ENCODE measurements at regions not wholly inside any gene's neighbourhood (a gene's known extent, or its start where the extent isn't known, plus 50 kb on each side); places are given as distances from the start of the nearest gene placed in this dataset.

GRCh38 chr6:85004361-85004995 lies 240.1 kb upstream of the TBX18 start:
- DNase-seq (no peak), ATAC-seq (ENCODE audit: low read depth) (no peak)
- H3K9me3 ChIP-seq (ENCODE audit: control extremely low read depth in 1 of 3, control insufficient read depth in 2 of 3, insufficient read depth in 1 of 3, low read length in 2 of 3): no peaks in the 10 kb centered on the region
- no peaks in the 10 kb centered on the region for H3K4me1 ChIP-seq (ENCODE audit: control insufficient read depth in 2 of 2, insufficient read depth in 2 of 2, low read length in 2 of 2)
- H3K27me3 Mint-ChIP-seq: no peaks in the 10 kb centered on the region
- intact Hi-C loops (cut with micrococcal nuclease): no loop called here
- H3K36me3 ChIP-seq (replicated peaks in 1 of 2; ENCODE audit: control extremely low read depth in 1 of 2, control insufficient read depth in 1 of 2, extremely low read depth in 1 of 2, insufficient read depth in 2 of 2, low read length in 1 of 2): no peaks in the 10 kb centered on the region
- no peak overlapping the region for H3K27ac Mint-ChIP-seq
- H3K9ac ChIP-seq (ENCODE audit: low read length): no peak overlapping the region
- ChIA-PET CTCF (no interaction called here), POLR2A (no interaction called here)
- 50% methylated on average over 1 of the region's 2 CpGs for WGBS (ENCODE audit: insufficient coverage)
- no peaks in the 10 kb centered on the region for H3K79me2 ChIP-seq (ENCODE audit: control insufficient read depth, insufficient read depth, low read length)
- no peak overlapping the region for H3K4me3 Mint-ChIP-seq
- no peaks in the 10 kb centered on the region for H3K27me3 ChIP-seq (replicated peaks in 1 of 4; ENCODE audit: control extremely low read depth in 1 of 4, control insufficient read depth in 3 of 4, insufficient read depth in 4 of 4, low read length in 3 of 4)
- peaks cover 3% of the 10 kb centered on the region for H3K9me3 Mint-ChIP-seq (ENCODE audit: insufficient read depth)
- H3K4me3 ChIP-seq (ENCODE audit: control extremely low read depth in 1 of 5, extremely low read depth in 1 of 5, insufficient read depth in 1 of 5, low read depth in 2 of 5, low read length in 4 of 5): no peak overlapping the region
- no peaks in the 10 kb centered on the region for H3K4me1 Mint-ChIP-seq
- H2AFZ ChIP-seq (ENCODE audit: insufficient read depth, low read depth, low read length, poor library complexity, severe bottlenecking): no peak overlapping the region
- no peak overlapping the region for H3K4me2 ChIP-seq (replicated peaks; ENCODE audit: low read depth, low read length, poor library complexity, severe bottlenecking)
- TF ChIP-seq EZH2 (IDR thresholded peaks at IDR 0.05; ENCODE audit: borderline replicate concordance, insufficient read depth, low read depth, low read length, poor library complexity, severe bottlenecking): no peak
- no peak for TF ChIP-seq CTCF (IDR thresholded peaks at IDR 0.05)
- no peaks in the 10 kb centered on the region for H4K20me1 ChIP-seq (ENCODE audit: control insufficient read depth, insufficient read depth, low read length, poor library complexity, severe bottlenecking)
- H3K27ac ChIP-seq (ENCODE audit: low read length in 2 of 2): no peak overlapping the region

- Histone ChIP-seq H3K27me3 (replicated peaks in 1 of 4; ENCODE audit: control extremely low read depth in 1 of 4, control insufficient read depth in 3 of 4, insufficient read depth in 4 of 4, low read length in 3 of 4) (no peaks in the 10 kb centered on the region), H3K36me3 (replicated peaks in 1 of 2; ENCODE audit: control extremely low read depth in 1 of 2, control insufficient read depth in 1 of 2, extremely low read depth in 1 of 2, insufficient read depth in 2 of 2, low read length in 1 of 2) (no peaks in the 10 kb centered on the region), H3K9ac (ENCODE audit: low read length) (no peak overlapping the region), H3K4me3 (ENCODE audit: control extremely low read depth in 1 of 5, extremely low read depth in 1 of 5, insufficient read depth in 1 of 5, low read depth in 2 of 5, low read length in 4 of 5) (no peak overlapping the region), H3K9me3 (ENCODE audit: control extremely low read depth in 1 of 3, control insufficient read depth in 2 of 3, insufficient read depth in 1 of 3, low read length in 2 of 3) (no peaks in the 10 kb centered on the region), H4K20me1 (ENCODE audit: control insufficient read depth, insufficient read depth, low read length, poor library complexity, severe bottlenecking) (no peaks in the 10 kb centered on the region), H3K4me2 (replicated peaks; ENCODE audit: low read depth, low read length, poor library complexity, severe bottlenecking) (no peak overlapping the region), H2AFZ (ENCODE audit: insufficient read depth, low read depth, low read length, poor library complexity, severe bottlenecking) (no peak overlapping the region), H3K79me2 (ENCODE audit: control insufficient read depth, insufficient read depth, low read length) (no peaks in the 10 kb centered on the region), H3K4me1 (ENCODE audit: control insufficient read depth in 2 of 2, insufficient read depth in 2 of 2, low read length in 2 of 2) (no peaks in the 10 kb centered on the region), H3K27ac (ENCODE audit: low read length in 2 of 2) (no peak overlapping the region)
- peaks cover 3% of the 10 kb centered on the region for H3K9me3 Mint-ChIP-seq (ENCODE audit: insufficient read depth)
- no peaks in the 10 kb centered on the region for H3K4me1 Mint-ChIP-seq
- DNase-seq (no peak), ATAC-seq (ENCODE audit: low read depth) (no peak)
- ChIA-PET CTCF (no interaction called here), POLR2A (no interaction called here)
- WGBS (ENCODE audit: insufficient coverage): 89% methylated on average over 3 of the region's 3 CpGs
- TF ChIP-seq EZH2 (IDR thresholded peaks at IDR 0.05; ENCODE audit: borderline replicate concordance, insufficient read depth, low read depth, low read length, poor library complexity, severe bottlenecking) (no peak), CTCF (IDR thresholded peaks at IDR 0.05) (no peak)
- no peaks in the 10 kb centered on the region for H3K27me3 Mint-ChIP-seq
- intact Hi-C loops (cut with micrococcal nuclease): no loop called here
- H3K27ac Mint-ChIP-seq: no peak overlapping the region
- H3K4me3 Mint-ChIP-seq: no peak overlapping the region
These were observed 238.4 kb upstream of the TBX18 start for GRCh38 chr6:85002847-85003246.

Data from B cell (primary cell).